ENCODE measurements at regions not wholly inside any gene's neighbourhood (a gene's known extent, or its start where the extent isn't known, plus 50 kb on each side); places are given as distances from the start of the nearest gene placed in this dataset.

GRCh38 chr3:27943106-27943505 lies 221.0 kb upstream of the EOMES start:
- TF ChIP-seq, protein P1, sequence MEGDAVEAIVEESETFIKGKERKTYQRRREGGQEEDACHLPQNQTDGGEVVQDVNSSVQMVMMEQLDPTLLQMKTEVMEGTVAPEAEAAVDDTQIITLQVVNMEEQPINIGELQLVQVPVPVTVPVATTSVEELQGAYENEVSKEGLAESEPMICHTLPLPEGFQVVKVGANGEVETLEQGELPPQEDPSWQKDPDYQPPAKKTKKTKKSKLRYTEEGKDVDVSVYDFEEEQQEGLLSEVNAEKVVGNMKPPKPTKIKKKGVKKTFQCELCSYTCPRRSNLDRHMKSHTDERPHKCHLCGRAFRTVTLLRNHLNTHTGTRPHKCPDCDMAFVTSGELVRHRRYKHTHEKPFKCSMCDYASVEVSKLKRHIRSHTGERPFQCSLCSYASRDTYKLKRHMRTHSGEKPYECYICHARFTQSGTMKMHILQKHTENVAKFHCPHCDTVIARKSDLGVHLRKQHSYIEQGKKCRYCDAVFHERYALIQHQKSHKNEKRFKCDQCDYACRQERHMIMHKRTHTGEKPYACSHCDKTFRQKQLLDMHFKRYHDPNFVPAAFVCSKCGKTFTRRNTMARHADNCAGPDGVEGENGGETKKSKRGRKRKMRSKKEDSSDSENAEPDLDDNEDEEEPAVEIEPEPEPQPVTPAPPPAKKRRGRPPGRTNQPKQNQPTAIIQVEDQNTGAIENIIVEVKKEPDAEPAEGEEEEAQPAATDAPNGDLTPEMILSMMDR (conservative IDR thresholded peaks at IDR 0.05), result peak; percentile 41
- TF ChIP-seq ZFX (IDR thresholded peaks at IDR 0.05), result no peak

Data from C4-2B (cell line).